Adrenal gland (tissue), 9 donors: ENCODE measurements at regions not wholly inside any gene's neighbourhood (a gene's known extent, or its start where the extent isn't known, plus 50 kb on each side); places are given as distances from the start of the nearest gene placed in this dataset.
"Not testable (repeated sequence)": the region's sequence is repeated elsewhere in the genome, so short reads cannot be mapped to it uniquely, and the experiment has no call there.

Experiments used
- DNase-seq, 7 donors: peaks; one replicate each; pipeline ENCODE4 v3.0.0-alpha.2; 2019 to 2020
- H3K27ac ChIP-seq, 5 donors: fragments of 200-600 bp; sonication (generic) in 4 of 5; 1 replicate in 3 of 5; 2 replicates in 2 of 5; pipeline versions ENCODE4 v1.5.1 to v1.8.0; 2016 to 2020; ENCODE audit warnings: mild to moderate bottlenecking in 1 of 5
- H3K27me3 ChIP-seq: fragments of 200-600 bp; 2 replicates; pipeline ENCODE4 v1.8.0; 2021
- H3K36me3 ChIP-seq, 2 donors: fragments of 200-600 bp; replicated peaks in 1 of 2; 1 replicate in 1 of 2; 2 replicates in 1 of 2; pipeline versions ENCODE4 v1.5.1 to v1.8.0; 2018 to 2022
- H3K4me1 ChIP-seq, 2 donors: fragments of 200-600 bp; replicated peaks in 1 of 2; 1 replicate in 1 of 2; 2 replicates in 1 of 2; pipeline versions ENCODE4 v1.5.1 to v1.8.0; 2018 to 2021
- H3K4me3 ChIP-seq, 4 donors: fragments of 200-600 bp; sonication (generic) in 3 of 4; one replicate each; pipeline ENCODE4 v1.5.1; 2016 to 2018
- H3K9me3 ChIP-seq, 3 donors: fragments of 200-600 bp; sonication (generic) in 1 of 3; replicated peaks in 1 of 3; 1 replicate in 2 of 3; 2 replicates in 1 of 3; pipeline versions ENCODE4 v1.5.1 to v1.8.0; 2016 to 2021
- POLR2A ChIP-seq, 2 donors: fragments of 450-650 bp; IDR thresholded peaks; one replicate each; pipeline ENCODE4 v1.6.1; 2017; ENCODE audit warnings: antibody characterized with exemption in 2 of 2, mild to moderate bottlenecking in 2 of 2, moderate library complexity in 1 of 2
- WGBS, 4 donors: extraction: QIAGEN DNeasy Blood & Tissue Kit in 2 of 4; methylation state at CpG; one replicate each; pipeline versions ENCODE4 v1.1.5 to v1.1.7; 2013 to 2017; 5-methylcytosine and 5-hydroxymethylcytosine counted together
- intact Hi-C, 2 donors: fragments of 100-400 bp; cut with DNase I; formaldehyde crosslinking; loops; one replicate each; pipeline versions ENCODE4 v1.14.1 to v1.15.0; 2022 to 2023
- TF ChIP-seq, protein P1 (sequence below), 6 experiments: fragments of 450-650 bp in 4 of 6; fragments of 200-600 bp in 2 of 6; sonication (generic) in 1 of 6; IDR thresholded peaks; 1 replicate in 5 of 6; 2 replicates in 1 of 6; pipeline versions ENCODE4 v1.5.1 to v1.8.0; 2016 to 2021; ENCODE audit warnings: antibody characterized with exemption in 6 of 6, mild to moderate bottlenecking in 2 of 6, moderate library complexity in 1 of 6
- donor health status: healthy with polysubstance abuse.
- donor health status: Bipolar disorder and iron deficiency.
- donor health status: DM: yes; HTN: yes; CAD: no.
- donor health status: DM: no; HTN: no; CAD: no.
- donor health status: DM: no; HTN: no; CAD: no.

DNA sequence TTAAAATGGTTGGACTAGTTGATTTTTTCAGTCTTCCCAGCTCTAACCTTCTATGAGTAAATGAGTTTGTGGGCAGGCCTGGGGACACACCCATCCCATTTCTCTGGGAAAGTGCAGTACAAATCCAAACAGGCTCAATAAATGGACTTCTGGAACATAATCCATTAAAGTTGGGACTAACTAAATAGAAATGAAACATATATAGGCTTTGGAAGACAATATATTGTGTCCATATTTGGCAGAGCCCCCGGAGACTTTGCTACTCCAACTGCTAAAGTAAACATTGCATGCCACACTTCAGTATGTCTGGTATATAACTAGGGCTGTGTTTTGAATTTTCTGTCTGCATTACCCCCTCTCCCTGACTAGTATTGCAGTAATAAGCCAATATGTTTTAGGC, 191.4 kb upstream of the DAB2 start:
- H3K4me3 ChIP-seq, result no peak overlapping the region
- H3K36me3 ChIP-seq, result no peaks in the 10 kb centered on the region
- no peak for TF ChIP-seq POLR2A (IDR thresholded peaks at IDR 0.05)
- TF ChIP-seq, protein P1, sequence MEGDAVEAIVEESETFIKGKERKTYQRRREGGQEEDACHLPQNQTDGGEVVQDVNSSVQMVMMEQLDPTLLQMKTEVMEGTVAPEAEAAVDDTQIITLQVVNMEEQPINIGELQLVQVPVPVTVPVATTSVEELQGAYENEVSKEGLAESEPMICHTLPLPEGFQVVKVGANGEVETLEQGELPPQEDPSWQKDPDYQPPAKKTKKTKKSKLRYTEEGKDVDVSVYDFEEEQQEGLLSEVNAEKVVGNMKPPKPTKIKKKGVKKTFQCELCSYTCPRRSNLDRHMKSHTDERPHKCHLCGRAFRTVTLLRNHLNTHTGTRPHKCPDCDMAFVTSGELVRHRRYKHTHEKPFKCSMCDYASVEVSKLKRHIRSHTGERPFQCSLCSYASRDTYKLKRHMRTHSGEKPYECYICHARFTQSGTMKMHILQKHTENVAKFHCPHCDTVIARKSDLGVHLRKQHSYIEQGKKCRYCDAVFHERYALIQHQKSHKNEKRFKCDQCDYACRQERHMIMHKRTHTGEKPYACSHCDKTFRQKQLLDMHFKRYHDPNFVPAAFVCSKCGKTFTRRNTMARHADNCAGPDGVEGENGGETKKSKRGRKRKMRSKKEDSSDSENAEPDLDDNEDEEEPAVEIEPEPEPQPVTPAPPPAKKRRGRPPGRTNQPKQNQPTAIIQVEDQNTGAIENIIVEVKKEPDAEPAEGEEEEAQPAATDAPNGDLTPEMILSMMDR (IDR thresholded peaks at IDR 0.05), result no peak
- intact Hi-C loops, result no loop called here
- WGBS, 4 donors, result 47 to 74% (median 63%) methylated on average over 1 of the region's 1 CpG
- no peaks in the 10 kb centered on the region for H3K4me1 ChIP-seq
- H3K27me3 ChIP-seq, result no peaks in the 10 kb centered on the region
- no peak overlapping the region for H3K27ac ChIP-seq
- DNase-seq, result no peak
- H3K9me3 ChIP-seq, result no peaks in the 10 kb centered on the region

DNA sequence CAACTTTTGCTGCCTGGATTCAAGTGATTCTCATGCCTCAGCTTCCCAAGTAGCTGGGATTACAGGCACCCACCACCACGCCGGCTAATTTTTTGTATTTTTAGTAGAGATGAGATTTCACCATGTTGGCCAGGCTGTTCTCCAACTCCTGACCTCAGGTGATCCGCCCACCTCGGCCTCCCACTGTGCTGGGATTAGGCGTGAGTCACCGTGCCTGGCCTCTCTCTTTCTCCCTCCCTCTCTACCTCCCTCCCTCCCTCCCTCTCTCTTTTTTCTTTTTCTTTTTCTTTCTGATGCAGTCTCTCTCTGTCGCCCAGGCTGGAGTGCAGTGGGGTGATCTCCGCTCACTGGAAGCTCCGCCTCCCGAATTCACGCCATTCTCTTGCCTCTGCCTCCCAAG, 186.3 kb upstream of the DAB2 start:
- H3K27me3 ChIP-seq, intact Hi-C loops, H3K4me3 ChIP-seq, H3K9me3 ChIP-seq, H3K36me3 ChIP-seq, H3K4me1 ChIP-seq, DNase-seq, H3K27ac ChIP-seq: not testable (repeated sequence)
- 82 to 92% (median 86%) methylated on average over 11 of the region's 11 CpGs for WGBS, 4 donors

DNA sequence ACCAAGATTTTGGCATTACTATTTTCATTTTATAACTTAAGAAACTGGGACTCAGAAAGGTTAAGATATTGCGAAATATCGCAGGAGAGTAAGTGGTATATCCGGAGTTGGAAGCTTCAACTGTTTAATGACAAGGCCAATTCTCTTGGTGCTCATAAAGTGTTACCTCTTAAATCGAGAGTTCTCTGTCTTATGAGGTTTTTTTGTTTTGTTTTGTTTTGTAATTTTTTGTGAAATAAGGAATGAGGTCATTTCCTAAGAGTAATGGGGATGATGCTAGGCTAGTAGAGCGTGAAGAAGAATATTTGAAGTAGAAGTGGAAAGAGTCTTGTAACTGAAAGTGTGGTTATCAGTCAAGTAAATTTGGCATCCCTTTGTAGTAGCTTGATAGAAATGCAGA, 183.2 kb upstream of the DAB2 start:
- H3K27me3 ChIP-seq, result no peaks in the 10 kb centered on the region
- no peak overlapping the region for H3K27ac ChIP-seq
- no peak overlapping the region for H3K4me3 ChIP-seq
- no peaks in the 10 kb centered on the region for H3K36me3 ChIP-seq
- H3K4me1 ChIP-seq, result no peaks in the 10 kb centered on the region
- 61 to 76% (median 73%) methylated on average over 5 of the region's 5 CpGs for WGBS, 4 donors
- DNase-seq, result no peak
- TF ChIP-seq, protein P1 (IDR thresholded peaks at IDR 0.05), result no peak
- TF ChIP-seq POLR2A (IDR thresholded peaks at IDR 0.05), result no peak
- no peaks in the 10 kb centered on the region for H3K9me3 ChIP-seq
- intact Hi-C loops, result no loop called here

DNA sequence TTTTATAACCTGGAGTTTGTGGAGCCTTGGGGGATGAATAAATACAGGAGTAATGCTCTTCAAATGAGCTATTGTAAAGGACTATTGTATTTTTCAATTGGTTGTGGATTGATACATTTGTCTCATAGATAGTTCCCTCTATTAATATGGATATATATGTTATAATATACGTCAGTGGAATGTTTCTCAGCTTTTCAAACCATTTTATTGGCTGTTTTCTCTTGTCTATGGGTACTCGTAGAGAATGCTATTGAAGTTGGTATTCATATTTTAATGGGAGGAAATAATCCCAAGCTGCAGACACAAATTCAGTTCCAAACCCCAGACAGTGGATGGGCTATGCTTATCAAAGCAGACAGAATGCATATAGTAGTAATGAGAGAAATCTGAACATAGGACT, 181.8 kb upstream of the DAB2 start:
- TF ChIP-seq, protein P1 (IDR thresholded peaks at IDR 0.05), result no peak
- TF ChIP-seq POLR2A (IDR thresholded peaks at IDR 0.05), result no peak
- no peaks in the 10 kb centered on the region for H3K4me1 ChIP-seq

More for the DNA sequence above, 181.8 kb upstream of the DAB2 start:
- Histone ChIP-seq H3K36me3 (no peaks in the 10 kb centered on the region), H3K4me3 (no peak overlapping the region), H3K9me3 (no peaks in the 10 kb centered on the region), H3K27me3 (no peaks in the 10 kb centered on the region), H3K27ac (no peak overlapping the region)
- no peak for DNase-seq
- 62 to 72% (median 68%) methylated on average over 2 of the region's 2 CpGs for WGBS, 4 donors
- intact Hi-C loops, result no loop called here
